Astrocyte (in vitro differentiated cells and primary cell): ENCODE measurements at regions not wholly inside any gene's neighbourhood (a gene's known extent, or its start where the extent isn't known, plus 50 kb on each side); places are given as distances from the start of the nearest gene placed in this dataset.

Experiments
- CTCF ChIP-seq: IDR thresholded peaks from 2 replicates; pipeline ENCODE4 v1.5.1; 2011; ENCODE audit warnings: low read depth, mild to moderate bottlenecking, inconsistent platforms, low read length, moderate library complexity; ENCODE audit not compliant: insufficient read depth
- EZH2 ChIP-seq: IDR thresholded peaks from 2 replicates; pipeline ENCODE4 v1.6.1; 2012; ENCODE audit warnings: mild to moderate bottlenecking, low read length, inconsistent platforms; ENCODE audit not compliant: insufficient read depth

- TF ChIP-seq CTCF (no peak), EZH2 (no peak)
Observed at GRCh38 chr18:66728951-66729350, 125.1 kb upstream of the CDH19 start.
